CD4-positive, alpha-beta T cell (primary cell): ENCODE measurements at regions not wholly inside any gene's neighbourhood (a gene's known extent, or its start where the extent isn't known, plus 50 kb on each side); places are given as distances from the start of the nearest gene placed in this dataset.
A peak's percentile ranks its signal among the peaks of the same experiment; 100 is the strongest.

Source experiments
- ATAC-seq: fragments of 200-7000 bp; cut with Tn5 transposase; one replicate; pipeline ENCODE4 v1.10.0; 2022; ENCODE audit warnings: mild to moderate bottlenecking; ENCODE audit not compliant: poor library complexity
- CTCF ChIA-PET: fragments of 350-600 bp; sonication (Branson Sonifier 250); formaldehyde crosslinking; loops from one replicate; lab custom pipeline; 2021; ENCODE audit warnings: antibody characterized with exemption, inconsistent platforms; lab: Charles Lee
- POLR2A ChIA-PET: fragments of 350-600 bp; sonication (Branson Sonifier 250); formaldehyde crosslinking; loops from one replicate; lab custom pipeline; 2021; ENCODE audit warnings: antibody characterized with exemption, inconsistent platforms; lab: Charles Lee
- DNase-seq, 14 experiments: peaks; one replicate each; pipeline ENCODE4 v3.0.0-alpha.2; 2013 to 2020; ENCODE audit warnings: mixed read lengths in 2 of 14
- H3K27ac ChIP-seq, 2 donors: one replicate each; pipeline versions ENCODE4 v1.5.1 to v1.7.0; 2013; ENCODE audit warnings: low read length in 2 of 2, low read depth in 1 of 2, mild to moderate bottlenecking in 1 of 2
- H3K27me3 ChIP-seq, 2 experiments: 1 replicate in 1 of 2; 2 replicates in 1 of 2; pipeline versions ENCODE4 v1.6.1 to v1.7.0; 2013; ENCODE audit warnings: low read length in 2 of 2, control low read depth in 1 of 2, mild to moderate bottlenecking in 1 of 2, moderate library complexity in 1 of 2; ENCODE audit not compliant: insufficient read depth in 2 of 2, control insufficient read depth in 1 of 2
- H3K36me3 ChIP-seq: one replicate; pipeline ENCODE4 v1.6.1; 2013; ENCODE audit warnings: low read length, control low read depth; ENCODE audit not compliant: insufficient read depth
- H3K4me1 ChIP-seq: one replicate; pipeline ENCODE4 v1.6.1; 2013; ENCODE audit warnings: low read length, control low read depth; ENCODE audit not compliant: insufficient read depth
- H3K4me3 ChIP-seq: one replicate; pipeline ENCODE4 v1.5.1; 2013; ENCODE audit warnings: mild to moderate bottlenecking, low read length, moderate library complexity
- H3K9me3 ChIP-seq, 2 experiments: 1 replicate in 1 of 2; 2 replicates in 1 of 2; pipeline versions ENCODE4 v1.6.1 to v1.7.0; 2013; ENCODE audit warnings: low read length in 2 of 2, mild to moderate bottlenecking in 2 of 2, control low read depth in 1 of 2, moderate library complexity in 1 of 2; ENCODE audit not compliant: control insufficient read depth in 1 of 2, insufficient read depth in 1 of 2
- H3K27ac Mint-ChIP-seq: one replicate; pipeline ENCODE4 v1.8.0; 2020; ENCODE audit warnings: mixed read lengths
- H3K27me3 Mint-ChIP-seq: one replicate; pipeline ENCODE4 v1.8.0; 2021; ENCODE audit warnings: mixed read lengths
- H3K36me3 Mint-ChIP-seq: one replicate; pipeline ENCODE4 v1.8.0; 2021; ENCODE audit warnings: low read depth, mixed read lengths
- H3K4me1 Mint-ChIP-seq: one replicate; pipeline ENCODE4 v1.8.0; 2021; ENCODE audit warnings: low read depth, mixed read lengths
- H3K4me3 Mint-ChIP-seq: one replicate; pipeline ENCODE4 v1.8.0; 2020; ENCODE audit warnings: mild to moderate bottlenecking, mixed read lengths
- H3K9me3 Mint-ChIP-seq: one replicate; pipeline ENCODE4 v1.8.0; 2020; ENCODE audit warnings: mixed read lengths
- intact Hi-C, 2 experiments: fragments of 100-400 bp; cut with DNase I in 1 of 2; cut with micrococcal nuclease in 1 of 2; formaldehyde crosslinking; loops; one replicate each; pipeline versions ENCODE4 v1.15.1 to v1.9.0; 2023 to 2025; cut with DNase I, micrococcal nuclease
- TF ChIP-seq, protein P1 (sequence below): fragments of 200-600 bp; IDR thresholded peaks from one replicate; pipeline ENCODE4 v1.8.0; 2022; ENCODE audit warnings: antibody characterized with exemption, mild to moderate bottlenecking

GRCh38 chr2:181198183-181198864 lies 217.9 kb downstream of the UBE2E3 start:
- peak overlapping the region; percentile 8 to 41 for H3K27ac ChIP-seq
- H3K4me1 Mint-ChIP-seq = peaks cover 59% of the 10 kb centered on the region
- H3K4me3 Mint-ChIP-seq = peak overlapping the region; percentile 57
- no peaks in the 10 kb centered on the region for H3K27me3 ChIP-seq
- peaks cover 9% of the 10 kb centered on the region for H3K4me1 ChIP-seq
- peaks cover 49% of the 10 kb centered on the region for H3K36me3 Mint-ChIP-seq
- DNase-seq (peak in 3 of 14 experiments; percentile 11 to 72 (median 16)), ATAC-seq (peak; percentile 52)
- peaks cover 0 to 5% of the 10 kb centered on the region in 2 experiments for H3K9me3 ChIP-seq
- intact Hi-C loops = no loop called here
- POLR2A ChIA-PET = interaction anchor here (0.6 to 1.1 kb wide), 3 partner anchors 11 to 259 kb away, joined by 3 read pairs; partner anchors contain the start of gene ITGA4
- H3K4me3 ChIP-seq = no peak overlapping the region
- peak overlapping the region; percentile 81 for H3K27ac Mint-ChIP-seq
- peaks cover 8% of the 10 kb centered on the region for H3K9me3 Mint-ChIP-seq
- TF ChIP-seq, protein P1, sequence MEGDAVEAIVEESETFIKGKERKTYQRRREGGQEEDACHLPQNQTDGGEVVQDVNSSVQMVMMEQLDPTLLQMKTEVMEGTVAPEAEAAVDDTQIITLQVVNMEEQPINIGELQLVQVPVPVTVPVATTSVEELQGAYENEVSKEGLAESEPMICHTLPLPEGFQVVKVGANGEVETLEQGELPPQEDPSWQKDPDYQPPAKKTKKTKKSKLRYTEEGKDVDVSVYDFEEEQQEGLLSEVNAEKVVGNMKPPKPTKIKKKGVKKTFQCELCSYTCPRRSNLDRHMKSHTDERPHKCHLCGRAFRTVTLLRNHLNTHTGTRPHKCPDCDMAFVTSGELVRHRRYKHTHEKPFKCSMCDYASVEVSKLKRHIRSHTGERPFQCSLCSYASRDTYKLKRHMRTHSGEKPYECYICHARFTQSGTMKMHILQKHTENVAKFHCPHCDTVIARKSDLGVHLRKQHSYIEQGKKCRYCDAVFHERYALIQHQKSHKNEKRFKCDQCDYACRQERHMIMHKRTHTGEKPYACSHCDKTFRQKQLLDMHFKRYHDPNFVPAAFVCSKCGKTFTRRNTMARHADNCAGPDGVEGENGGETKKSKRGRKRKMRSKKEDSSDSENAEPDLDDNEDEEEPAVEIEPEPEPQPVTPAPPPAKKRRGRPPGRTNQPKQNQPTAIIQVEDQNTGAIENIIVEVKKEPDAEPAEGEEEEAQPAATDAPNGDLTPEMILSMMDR = no peak
- H3K27me3 Mint-ChIP-seq = no peaks in the 10 kb centered on the region
- H3K36me3 ChIP-seq = no peaks in the 10 kb centered on the region
- CTCF ChIA-PET = no interaction called here

- no peak overlapping the region for H3K4me3 Mint-ChIP-seq
- no peaks in the 10 kb centered on the region for H3K27me3 Mint-ChIP-seq
- H3K4me3 ChIP-seq = no peak overlapping the region
- no peak overlapping the region for H3K27ac Mint-ChIP-seq
- ChIA-PET CTCF (no interaction called here), POLR2A (interaction anchor here (1.0 to 1.6 kb wide), 2 partner anchors 8 to 11 kb away, joined by 3 read pairs; no protein-coding TSS in a partner anchor)
- H3K36me3 Mint-ChIP-seq = peaks cover 77% of the 10 kb centered on the region
- H3K36me3 ChIP-seq = peaks cover 6% of the 10 kb centered on the region
- H3K9me3 Mint-ChIP-seq = peaks cover 12% of the 10 kb centered on the region
- no peak overlapping the region for H3K27ac ChIP-seq
- intact Hi-C loops = no loop called here
- H3K4me1 ChIP-seq = peaks cover 3% of the 10 kb centered on the region
- no peak for DNase-seq
- H3K9me3 ChIP-seq = peaks cover 10 to 11% of the 10 kb centered on the region in 2 experiments
- no peaks in the 10 kb centered on the region for H3K27me3 ChIP-seq
- peaks cover 26% of the 10 kb centered on the region for H3K4me1 Mint-ChIP-seq
- TF ChIP-seq, protein P1 = no peak
- ATAC-seq = no peak
These were observed 223.0 kb downstream of the UBE2E3 start for GRCh38 chr2:181203412-181203811.

- Mint-ChIP-seq H3K9me3 (peaks cover 12% of the 10 kb centered on the region), H3K27ac (no peak overlapping the region), H3K36me3 (peaks cover 77% of the 10 kb centered on the region), H3K4me1 (peaks cover 21% of the 10 kb centered on the region), H3K27me3 (no peaks in the 10 kb centered on the region), H3K4me3 (no peak overlapping the region)
- TF ChIP-seq, protein P1 = no peak
- DNase-seq (no peak), ATAC-seq (no peak)
- Histone ChIP-seq H3K4me3 (no peak overlapping the region), H3K36me3 (peaks cover 7% of the 10 kb centered on the region), H3K9me3 (peaks cover 14% of the 10 kb centered on the region in 2 experiments), H3K27me3 (no peaks in the 10 kb centered on the region), H3K27ac (no peak overlapping the region), H3K4me1 (no peaks in the 10 kb centered on the region)
- intact Hi-C loops = no loop called here
- CTCF ChIA-PET = no interaction called here
- POLR2A ChIA-PET = interaction anchor here (1.0 kb wide), 1 partner anchor 10 kb away, joined by 3 read pairs; no protein-coding TSS in a partner anchor
These were observed 223.5 kb downstream of the UBE2E3 start for GRCh38 chr2:181203916-181204315.
